Mucosa of stomach (tissue), 1 donor: ENCODE measurements at regions not wholly inside any gene's neighbourhood (a gene's known extent, or its start where the extent isn't known, plus 50 kb on each side); places are given as distances from the start of the nearest gene placed in this dataset.

Source experiments
- H3K27me3 ChIP-seq: one replicate; pipeline ENCODE4 v1.7.0; 2013; ENCODE audit warnings: mild to moderate bottlenecking, low read length; ENCODE audit not compliant: control insufficient read depth, insufficient read depth
- H3K36me3 ChIP-seq: one replicate; pipeline ENCODE4 v1.7.0; 2013; ENCODE audit warnings: low read length; ENCODE audit not compliant: control insufficient read depth, insufficient read depth
- H3K4me1 ChIP-seq: one replicate; pipeline ENCODE4 v1.7.0; 2013; ENCODE audit warnings: mild to moderate bottlenecking, low read length; ENCODE audit not compliant: control insufficient read depth, insufficient read depth
- H3K4me3 ChIP-seq: one replicate; pipeline ENCODE4 v1.7.0; 2013; ENCODE audit warnings: low read length
- H3K9ac ChIP-seq: one replicate; pipeline ENCODE4 v1.7.0; 2013; ENCODE audit warnings: mild to moderate bottlenecking, low read length, moderate library complexity
- H3K9me3 ChIP-seq: one replicate; pipeline ENCODE4 v1.7.0; 2013; ENCODE audit warnings: mild to moderate bottlenecking, low read length, moderate library complexity; ENCODE audit not compliant: control insufficient read depth
- donor health status: Pancreatic carcinoma.

GRCh38 chr10:111206521-111206920 lies 129.7 kb downstream of the ADRA2A start:
- Histone ChIP-seq H3K4me1 (peaks cover 10% of the 10 kb centered on the region), H3K27me3 (no peaks in the 10 kb centered on the region), H3K9ac (no peak overlapping the region), H3K36me3 (no peaks in the 10 kb centered on the region), H3K4me3 (no peak overlapping the region), H3K9me3 (no peaks in the 10 kb centered on the region)

- Histone ChIP-seq H3K36me3 (no peaks in the 10 kb centered on the region), H3K9me3 (no peaks in the 10 kb centered on the region), H3K4me3 (no peak overlapping the region), H3K4me1 (peaks cover 10% of the 10 kb centered on the region), H3K27me3 (no peaks in the 10 kb centered on the region), H3K9ac (no peak overlapping the region)
Measured at GRCh38 chr10:111207500-111207899, 130.7 kb downstream of the ADRA2A start.

GRCh38 chr10:111208951-111209350 lies 132.1 kb downstream of the ADRA2A start:
- Histone ChIP-seq H3K36me3 (no peaks in the 10 kb centered on the region), H3K4me1 (peaks cover 10% of the 10 kb centered on the region), H3K4me3 (no peak overlapping the region), H3K9ac (no peak overlapping the region), H3K9me3 (no peaks in the 10 kb centered on the region), H3K27me3 (no peaks in the 10 kb centered on the region)

GRCh38 chr10:111209692-111210091 lies 132.9 kb downstream of the ADRA2A start:
- Histone ChIP-seq H3K4me3 (no peak overlapping the region), H3K9ac (no peak overlapping the region), H3K27me3 (no peaks in the 10 kb centered on the region), H3K36me3 (no peaks in the 10 kb centered on the region), H3K4me1 (peaks cover 10% of the 10 kb centered on the region), H3K9me3 (no peaks in the 10 kb centered on the region)

- Histone ChIP-seq H3K36me3 (no peaks in the 10 kb centered on the region), H3K27me3 (no peaks in the 10 kb centered on the region), H3K4me3 (no peak overlapping the region), H3K4me1 (peaks cover 10% of the 10 kb centered on the region), H3K9ac (no peak overlapping the region), H3K9me3 (no peaks in the 10 kb centered on the region)
Measured at GRCh38 chr10:111211241-111211640, 134.4 kb downstream of the ADRA2A start.

GRCh38 chr10:111211706-111212105 lies 134.9 kb downstream of the ADRA2A start:
- no peaks in the 10 kb centered on the region for H3K36me3 ChIP-seq
- no peak overlapping the region for H3K4me3 ChIP-seq
- H3K9me3 ChIP-seq = no peaks in the 10 kb centered on the region
- no peaks in the 10 kb centered on the region for H3K27me3 ChIP-seq
- peaks cover 8% of the 10 kb centered on the region for H3K4me1 ChIP-seq
- H3K9ac ChIP-seq = no peak overlapping the region

GRCh38 chr10:111221682-111222480 lies 145.1 kb downstream of the ADRA2A start:
- H3K9me3 ChIP-seq = no peaks in the 10 kb centered on the region
- H3K9ac ChIP-seq = no peak overlapping the region
- no peaks in the 10 kb centered on the region for H3K36me3 ChIP-seq
- no peaks in the 10 kb centered on the region for H3K4me1 ChIP-seq
- no peak overlapping the region for H3K4me3 ChIP-seq
- no peaks in the 10 kb centered on the region for H3K27me3 ChIP-seq

GRCh38 chr10:111222961-111223360 lies 146.1 kb downstream of the ADRA2A start:
- H3K4me1 ChIP-seq = no peaks in the 10 kb centered on the region
- H3K9me3 ChIP-seq = no peaks in the 10 kb centered on the region
- no peaks in the 10 kb centered on the region for H3K27me3 ChIP-seq
- H3K9ac ChIP-seq = no peak overlapping the region
- no peak overlapping the region for H3K4me3 ChIP-seq
- no peaks in the 10 kb centered on the region for H3K36me3 ChIP-seq

GRCh38 chr10:111231779-111232178 lies 154.9 kb downstream of the ADRA2A start:
- Histone ChIP-seq H3K9me3 (no peaks in the 10 kb centered on the region), H3K4me3 (no peak overlapping the region), H3K9ac (no peak overlapping the region), H3K36me3 (no peaks in the 10 kb centered on the region), H3K27me3 (no peaks in the 10 kb centered on the region), H3K4me1 (no peaks in the 10 kb centered on the region)

- Histone ChIP-seq H3K27me3 (no peaks in the 10 kb centered on the region), H3K4me1 (no peaks in the 10 kb centered on the region), H3K9ac (no peak overlapping the region), H3K9me3 (no peaks in the 10 kb centered on the region), H3K36me3 (no peaks in the 10 kb centered on the region), H3K4me3 (no peak overlapping the region)
Measured at GRCh38 chr10:111233439-111233838, 156.6 kb downstream of the ADRA2A start.

- Histone ChIP-seq H3K4me3 (no peak overlapping the region), H3K9me3 (no peaks in the 10 kb centered on the region), H3K9ac (no peak overlapping the region), H3K36me3 (no peaks in the 10 kb centered on the region), H3K27me3 (no peaks in the 10 kb centered on the region), H3K4me1 (no peaks in the 10 kb centered on the region)
Measured at GRCh38 chr10:111234234-111234913, 157.5 kb downstream of the ADRA2A start.

GRCh38 chr10:111234914-111235302 lies 158.1 kb downstream of the ADRA2A start:
- no peaks in the 10 kb centered on the region for H3K36me3 ChIP-seq
- no peak overlapping the region for H3K4me3 ChIP-seq
- H3K9me3 ChIP-seq = no peaks in the 10 kb centered on the region
- H3K9ac ChIP-seq = no peak overlapping the region
- no peaks in the 10 kb centered on the region for H3K4me1 ChIP-seq
- H3K27me3 ChIP-seq = no peaks in the 10 kb centered on the region
